Fibroblast of villous mesenchyme (primary cell): ENCODE measurements at regions not wholly inside any gene's neighbourhood (a gene's known extent, or its start where the extent isn't known, plus 50 kb on each side); places are given as distances from the start of the nearest gene placed in this dataset.

ENCODE experiments used
- DNase-seq: peaks from one replicate; pipeline ENCODE4 v3.0.0-alpha.2; 2010; ENCODE audit warnings: low read depth
- H3K4me3 ChIP-seq: 2 replicates; pipeline ENCODE4 v1.5.1; 2011; ENCODE audit warnings: low read depth, mild to moderate bottlenecking, low read length
- CTCF ChIP-seq: IDR thresholded peaks from 2 replicates; pipeline ENCODE4 v1.5.1; 2012; ENCODE audit warnings: low read depth, mild to moderate bottlenecking, low read length; ENCODE audit not compliant: insufficient read depth

DNA sequence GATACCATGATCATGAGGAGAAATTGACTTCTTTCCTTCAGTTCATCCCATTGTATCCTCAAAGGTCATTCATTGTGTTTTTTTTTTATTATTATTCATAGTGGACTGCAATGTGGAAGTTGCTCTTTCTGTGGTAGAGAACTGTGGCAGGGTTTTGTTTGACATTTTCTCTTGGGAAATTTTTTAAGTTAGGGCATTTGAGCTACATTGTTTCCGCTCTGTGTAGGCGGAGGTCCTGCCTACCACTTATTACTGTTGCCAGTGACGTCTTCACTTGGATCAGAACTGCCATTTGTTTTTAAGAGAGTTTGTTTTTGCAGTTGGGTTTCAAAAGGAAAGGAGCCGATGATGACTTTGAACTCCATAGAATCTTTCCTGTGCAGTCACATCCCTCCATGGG is 287.4 kb upstream of the FMN2 start:
- H3K4me3 ChIP-seq: no peak overlapping the region
- DNase-seq: no peak
- TF ChIP-seq CTCF: no peak

DNA sequence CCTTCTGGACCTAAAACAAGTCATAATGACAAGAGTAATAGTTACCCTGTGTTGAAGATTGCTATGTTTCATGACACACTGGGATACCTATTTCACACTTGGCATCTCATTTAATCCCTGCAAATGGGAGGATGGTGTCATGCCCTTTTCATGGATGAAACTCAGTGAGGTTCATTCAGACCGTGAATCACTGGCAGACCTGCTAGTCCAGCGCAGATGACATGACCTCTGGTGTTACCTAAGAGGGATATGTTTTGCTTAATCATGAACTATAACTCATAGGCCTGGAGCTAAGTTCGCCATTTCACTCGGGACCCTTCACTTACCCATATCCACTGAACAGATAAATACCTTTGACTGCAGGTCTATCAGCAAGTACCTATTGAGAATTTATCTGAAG is 286.6 kb upstream of the FMN2 start:
- DNase-seq: no peak
- TF ChIP-seq CTCF: no peak
- no peak overlapping the region for H3K4me3 ChIP-seq

DNA sequence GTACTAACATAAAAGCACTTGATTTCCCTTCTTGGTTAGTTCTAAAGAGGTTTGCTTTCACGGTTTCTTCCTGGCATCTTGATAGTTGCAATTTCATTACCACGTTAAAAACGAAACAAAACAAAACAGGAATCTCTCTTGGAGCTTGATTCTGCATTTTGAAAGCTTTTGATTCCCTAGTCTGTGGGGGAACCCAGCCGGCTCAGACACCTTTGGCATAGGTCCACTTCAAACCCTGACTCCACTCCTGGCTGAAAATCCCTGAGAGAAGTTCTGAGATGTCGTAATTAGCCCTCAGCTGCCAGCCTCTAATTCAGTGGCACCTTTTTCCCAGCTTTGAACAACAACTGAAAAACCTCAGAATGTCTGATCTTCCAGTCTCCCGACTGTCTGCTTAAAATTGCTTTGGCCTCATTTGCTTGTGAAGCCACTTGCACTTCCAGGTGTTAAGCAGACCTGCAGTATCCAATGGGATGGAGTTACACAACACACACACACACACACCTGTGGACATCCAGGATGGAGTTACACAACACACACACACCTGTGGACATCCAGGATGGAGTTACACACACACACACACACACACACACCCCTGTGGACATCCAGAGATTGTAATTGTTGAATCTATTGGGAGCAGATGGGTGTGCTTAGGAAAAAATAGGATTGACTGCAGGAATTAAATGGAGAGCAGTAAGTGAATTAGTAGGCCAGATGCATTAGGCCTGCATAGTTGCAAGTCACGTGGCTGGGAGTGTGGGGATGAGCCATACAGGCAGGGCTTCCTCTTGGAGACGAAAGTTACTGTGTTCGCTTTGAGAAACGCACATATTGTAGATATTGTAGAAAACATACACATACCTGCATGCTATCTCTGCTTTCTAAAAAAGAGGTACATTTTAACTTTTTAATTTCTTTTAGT is 285.6 kb upstream of the FMN2 start:
- no peak overlapping the region for H3K4me3 ChIP-seq
- no peak for TF ChIP-seq CTCF
- DNase-seq: no peak

DNA sequence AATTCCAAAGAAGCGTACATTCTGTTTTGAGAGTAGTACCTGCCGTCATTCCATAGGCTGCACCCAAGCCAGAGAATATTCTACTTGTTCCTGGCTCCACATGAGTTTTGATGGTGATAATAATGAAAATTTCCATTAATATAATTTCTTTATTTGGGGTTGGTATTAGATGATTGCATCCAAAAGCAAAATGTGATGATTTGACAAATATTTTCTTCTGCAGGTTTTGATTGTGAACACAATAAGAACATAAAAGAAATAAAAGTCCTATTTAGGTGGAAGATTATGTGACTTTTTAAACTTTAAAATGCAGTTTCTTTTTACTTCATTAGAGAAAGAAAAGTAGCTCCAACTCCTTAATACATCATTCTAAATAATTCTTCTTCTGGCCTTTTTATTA is 284.8 kb upstream of the FMN2 start:
- DNase-seq: no peak
- H3K4me3 ChIP-seq: no peak overlapping the region
- no peak for TF ChIP-seq CTCF

DNA sequence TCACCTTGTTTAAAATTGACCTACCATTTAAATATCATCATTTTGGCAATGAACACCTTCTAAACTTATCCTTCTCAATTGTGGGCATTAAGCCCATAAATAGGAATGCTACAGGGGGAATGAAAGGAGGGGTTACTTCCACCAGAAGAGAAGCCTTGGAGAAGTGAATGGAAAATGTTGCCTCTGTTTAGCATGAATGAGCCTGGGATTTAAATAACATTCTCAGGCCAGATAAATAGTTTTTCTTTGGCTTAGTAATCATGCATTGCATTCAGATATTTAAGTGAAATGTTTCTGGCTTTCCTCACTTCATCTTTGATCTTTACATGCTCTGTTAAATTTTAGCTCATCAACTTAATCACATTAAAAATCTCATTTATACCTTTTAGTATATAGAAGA is 284.3 kb upstream of the FMN2 start:
- H3K4me3 ChIP-seq: no peak overlapping the region
- TF ChIP-seq CTCF: no peak
- DNase-seq: no peak

DNA sequence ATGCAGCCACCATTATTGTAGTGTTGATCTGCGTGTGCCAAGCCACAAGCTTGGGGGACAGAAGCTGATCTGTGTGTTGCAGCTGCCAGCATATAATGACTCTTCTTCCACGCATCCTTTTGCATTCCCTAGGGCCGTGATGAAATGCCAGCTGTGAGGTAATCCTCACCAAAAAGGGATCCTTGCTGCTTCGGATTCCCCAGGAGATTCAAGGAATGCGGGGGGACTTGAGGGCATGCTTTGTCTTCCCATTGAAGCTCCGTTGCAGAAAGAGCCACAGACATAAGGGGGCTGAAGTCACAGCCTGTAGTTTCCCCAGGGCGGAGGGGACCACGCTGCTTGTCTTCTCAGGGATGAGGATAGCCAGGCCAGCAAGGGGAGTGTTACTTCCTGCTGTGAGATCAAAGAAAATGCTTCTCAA is 281.6 kb upstream of the FMN2 start:
- no peak for TF ChIP-seq CTCF
- no peak for DNase-seq
- no peak overlapping the region for H3K4me3 ChIP-seq

GRCh38 chr1:239811211-239811885 is 280.3 kb upstream of the FMN2 start:
- DNase-seq: no peak
- no peak for TF ChIP-seq CTCF
- no peak overlapping the region for H3K4me3 ChIP-seq
